ENCODE measurements at regions not wholly inside any gene's neighbourhood (a gene's known extent, or its start where the extent isn't known, plus 50 kb on each side); places are given as distances from the start of the nearest gene placed in this dataset.

DNA sequence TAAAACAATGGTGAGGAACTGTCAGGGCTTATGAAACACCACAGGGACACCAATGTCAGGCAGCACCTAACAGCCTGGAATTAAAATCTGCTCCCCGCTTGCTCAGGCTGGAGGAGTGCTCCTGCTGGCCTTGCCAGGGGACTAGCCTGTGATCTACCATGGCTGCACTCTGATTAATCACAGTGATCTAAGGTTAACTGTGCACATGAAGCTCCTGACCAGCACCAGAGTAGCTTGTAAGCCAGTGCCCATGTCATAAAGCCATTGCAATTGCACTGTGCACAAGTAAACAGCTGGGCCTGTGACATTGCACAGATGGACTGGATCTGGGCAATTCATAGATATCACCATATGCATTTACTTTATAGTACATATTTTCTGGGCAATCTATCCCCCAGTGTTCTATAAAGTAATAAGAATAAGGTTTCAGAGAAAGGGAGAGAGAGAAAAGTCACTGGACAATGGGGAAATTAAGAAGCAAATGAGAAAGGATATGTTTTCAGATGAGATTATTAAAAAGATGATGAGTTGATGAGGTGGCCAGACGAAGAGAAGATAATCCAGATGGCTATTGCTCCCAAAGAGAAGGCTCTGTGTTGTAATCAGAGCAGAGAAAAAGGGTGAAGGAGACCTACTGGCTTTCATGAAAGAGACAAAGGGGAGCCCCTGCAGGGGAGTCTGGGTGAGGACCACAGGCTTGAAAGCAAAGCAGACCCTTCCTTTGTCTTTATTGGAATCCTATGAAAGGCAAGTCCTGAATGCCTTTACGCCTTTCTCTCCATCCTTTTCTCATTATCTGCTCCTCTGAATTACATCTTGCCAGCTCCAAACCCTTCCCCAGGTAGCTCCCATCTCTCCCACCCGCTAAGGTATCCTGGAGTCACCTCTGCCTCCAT lies 145.8 kb downstream of the SLC38A6 start:
- no peak for TF ChIP-seq POLR2AphosphoS5 (IDR thresholded peaks at IDR 0.05)
- TF ChIP-seq EP300 (IDR thresholded peaks at IDR 0.05), result no peak

Data from sigmoid colon (tissue), 4 donors.